Endothelial cell of umbilical vein (primary cell): ENCODE measurements at regions not wholly inside any gene's neighbourhood (a gene's known extent, or its start where the extent isn't known, plus 50 kb on each side); places are given as distances from the start of the nearest gene placed in this dataset.

ENCODE experiments used
- BruUV-seq: library from RNA; stranded (reverse); fragments of 400-500 nt; replicated peaks from 2 replicates; lab custom pipeline; 2021; lab: Mats Ljungman, UMichigan
- CTCF ChIA-PET: fragments of 300-600, 350-600 bp; sonication (Branson Sonifier 250); formaldehyde crosslinking; loops from one replicate; lab custom pipeline; 2021; ENCODE audit warnings: antibody characterized with exemption, inconsistent platforms; lab: Charles Lee
- POLR2A ChIA-PET: fragments of 300-600, 350-600 bp; sonication (Branson Sonifier 250); formaldehyde crosslinking; loops from one replicate; lab custom pipeline; 2021; ENCODE audit warnings: antibody characterized with exemption, inconsistent platforms; lab: Charles Lee
- DNase-seq: peaks from one replicate; pipeline ENCODE4 v3.0.0-alpha.2; 2011; ENCODE audit warnings: low read depth, low spot score
- FAIRE-seq: peaks from 2 replicates; lab custom pipeline; 2011; peaks lifted over from hg19 to GRCh38; lab: Jason Lieb, UNC
- H2AFZ ChIP-seq: 2 replicates; pipeline ENCODE4 v1.6.0; 2012; ENCODE audit warnings: low read depth, low read length, control low read depth, inconsistent platforms
- H3K27ac ChIP-seq: 2 replicates; pipeline ENCODE4 v1.5.1; 2011; ENCODE audit warnings: low read depth, mild to moderate bottlenecking, control low read depth, low read length, moderate library complexity; ENCODE audit not compliant: insufficient read depth
- H3K27me3 ChIP-seq, 2 experiments: 2 replicates each; pipeline versions ENCODE4 v1.6.0 to v1.6.1; 2011; ENCODE audit warnings: low read length in 2 of 2, mixed read lengths in 1 of 2; ENCODE audit not compliant: control insufficient read depth in 2 of 2, insufficient read depth in 2 of 2
- H3K36me3 ChIP-seq, 2 experiments: 2 replicates in 1 of 2; 3 replicates in 1 of 2; pipeline ENCODE4 v1.5.1; 2011; ENCODE audit warnings: low read length in 2 of 2, mild to moderate bottlenecking in 1 of 2, moderate library complexity in 1 of 2; ENCODE audit not compliant: control insufficient read depth in 2 of 2, insufficient read depth in 2 of 2; ENCODE audit errors: extremely low read depth in 1 of 2
- H3K4me1 ChIP-seq: 3 replicates; pipeline ENCODE4 v1.5.1; 2011; ENCODE audit warnings: mild to moderate bottlenecking, low read length; ENCODE audit not compliant: control insufficient read depth, insufficient read depth; ENCODE audit errors: extremely low read depth
- H3K4me2 ChIP-seq: 2 replicates; pipeline ENCODE4 v1.6.1; 2011; ENCODE audit warnings: low read length, control low read depth, mixed read lengths; ENCODE audit not compliant: insufficient read depth
- H3K4me3 ChIP-seq, 3 experiments: fragments of 200-600 bp in 1 of 3; sonication (generic), shearing (Covaris generic) in 1 of 3; replicated peaks in 1 of 3; 2 replicates each; pipeline ENCODE4 v1.5.1; 2011 to 2016; ENCODE audit warnings: control low read depth in 3 of 3, low read length in 3 of 3, mild to moderate bottlenecking in 2 of 3, inconsistent platforms in 1 of 3, low read depth in 1 of 3, moderate library complexity in 1 of 3; ENCODE audit not compliant: insufficient read depth in 1 of 3
- H3K79me2 ChIP-seq: 2 replicates; pipeline ENCODE4 v1.6.0; 2012; ENCODE audit warnings: low read length, inconsistent platforms; ENCODE audit not compliant: control insufficient read depth, insufficient read depth
- H3K9ac ChIP-seq: replicated peaks from 2 replicates; pipeline ENCODE3; 2011; ENCODE audit warnings: low read length, control low read depth; ENCODE audit not compliant: insufficient read depth; ENCODE audit errors: extremely low read depth
- H3K9me1 ChIP-seq: replicated peaks from 3 replicates; pipeline ENCODE4 v1.6.0; 2011; ENCODE audit warnings: mild to moderate bottlenecking, low read length; ENCODE audit not compliant: control insufficient read depth, insufficient read depth; ENCODE audit errors: extremely low read depth
- H3K9me3 ChIP-seq: replicated peaks from 2 replicates; pipeline ENCODE4 v1.5.1; 2012; ENCODE audit warnings: low read length, inconsistent platforms; ENCODE audit not compliant: control insufficient read depth, insufficient read depth
- H4K20me1 ChIP-seq: replicated peaks from 2 replicates; pipeline ENCODE3; 2011; ENCODE audit warnings: mild to moderate bottlenecking, low read length; ENCODE audit not compliant: control insufficient read depth, insufficient read depth; ENCODE audit errors: extremely low read depth
- CTCF ChIP-seq, 2 donors: IDR thresholded peaks; 1 replicate in 1 of 2; 2 replicates in 1 of 2; pipeline ENCODE4 v1.5.1; 2011; ENCODE audit warnings: low read length in 2 of 2, mild to moderate bottlenecking in 2 of 2, moderate library complexity in 2 of 2, control low read depth in 1 of 2, inconsistent platforms in 1 of 2, low read depth in 1 of 2; ENCODE audit not compliant: insufficient read depth in 1 of 2; ENCODE audit errors: extremely low read depth in 1 of 2
- EZH2 ChIP-seq: IDR thresholded peaks from 2 replicates; pipeline ENCODE4 v1.6.1; 2012; ENCODE audit warnings: borderline replicate concordance, low read depth, mild to moderate bottlenecking, moderate library complexity, low read length, inconsistent platforms; ENCODE audit not compliant: severe bottlenecking
- FOS ChIP-seq: IDR thresholded peaks from 2 replicates; pipeline ENCODE4 v1.6.1; 2011; ENCODE audit warnings: mild to moderate bottlenecking, low read length, moderate library complexity, borderline replicate concordance; ENCODE audit not compliant: insufficient read depth
- GATA2 ChIP-seq: IDR thresholded peaks from 2 replicates; pipeline ENCODE4 v1.7.0; 2011; ENCODE audit warnings: low read depth, mild to moderate bottlenecking, moderate library complexity, mixed read lengths, low read length; ENCODE audit not compliant: insufficient read length, insufficient read depth
- JUN ChIP-seq: IDR thresholded peaks from 2 replicates; pipeline ENCODE4 v1.6.1; 2011; ENCODE audit warnings: borderline replicate concordance, low read depth; ENCODE audit not compliant: insufficient read length, insufficient read depth
- MAX ChIP-seq: IDR thresholded peaks from 2 replicates; pipeline ENCODE4 v1.6.1; 2011; ENCODE audit not compliant: insufficient read depth, insufficient read length
- MYC ChIP-seq: IDR thresholded peaks from one replicate; pipeline ENCODE4 v1.6.1; 2011; ENCODE audit warnings: mild to moderate bottlenecking, low read depth, low read length
- POLR2A ChIP-seq: IDR thresholded peaks from 2 replicates; pipeline ENCODE4 v1.6.1; 2012; ENCODE audit warnings: low read depth, mild to moderate bottlenecking, control low read depth, low read length
- POLR2AphosphoS5 ChIP-seq: IDR thresholded peaks from 2 replicates; pipeline ENCODE4 v1.6.1; 2012; ENCODE audit warnings: low read depth, mild to moderate bottlenecking, control low read depth, low read length, moderate library complexity; ENCODE audit not compliant: insufficient read depth
- dilution Hi-C: fragments of 300-500 bp; cut with MboI; formaldehyde crosslinking; loops from one replicate; pipeline ENCODE4 v1.15.0; 2019; ENCODE audit warnings: low sequenced_read_pairs; ENCODE audit not compliant: extremely low pct_ligation_motif_present
- intact Hi-C: fragments of 100-400 bp; cut with micrococcal nuclease; formaldehyde crosslinking; loops from one replicate; pipeline ENCODE4 v1.10.0; 2022

DNA sequence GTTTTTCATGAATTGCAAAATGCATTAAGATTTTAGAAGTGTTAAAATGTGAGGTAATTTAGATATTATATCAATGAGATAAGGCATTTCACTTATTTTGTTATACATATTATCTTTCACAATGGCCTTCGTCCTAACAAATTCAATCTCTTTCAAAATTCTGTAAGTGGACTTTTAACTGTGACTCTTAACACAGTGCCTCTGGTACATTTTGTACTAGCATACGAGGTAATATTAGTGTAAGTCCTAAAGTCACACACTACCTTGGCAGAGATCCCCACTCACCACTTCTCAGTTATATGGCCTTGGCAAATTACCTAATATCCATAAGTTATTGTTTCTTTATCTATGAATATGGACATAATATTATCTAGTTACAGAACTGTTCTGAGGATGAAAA, 101.3 kb upstream of the SLITRK6 start:
- FAIRE-seq (no peak), DNase-seq (no peak)
- ChIA-PET POLR2A (no interaction called here), CTCF (no interaction called here)
- Histone ChIP-seq H3K9me3 (no peaks in the 10 kb centered on the region), H3K9me1 (no peaks in the 10 kb centered on the region), H3K36me3 (no peaks in the 10 kb centered on the region), H3K4me1 (no peaks in the 10 kb centered on the region), H3K9ac (no peak overlapping the region), H3K4me3 (no peak overlapping the region), H3K79me2 (no peaks in the 10 kb centered on the region), H2AFZ (no peak overlapping the region), H3K4me2 (no peak overlapping the region), H3K27ac (no peak overlapping the region), H4K20me1 (no peaks in the 10 kb centered on the region), H3K27me3 (no peaks in the 10 kb centered on the region)
- intact Hi-C loops = no loop called here
- no TSS peak for BruUV-seq
- TF ChIP-seq EZH2 (no peak), MAX (no peak), JUN (no peak), GATA2 (no peak), CTCF (IDR thresholded peaks at IDR 0.05; ENCODE audit: extremely low read depth in 1 of 2, insufficient read depth in 1 of 2, low read depth in 1 of 2, low read length in 2 of 2) (no peak), MYC (no peak), POLR2A (no peak), FOS (no peak), POLR2AphosphoS5 (no peak)
- dilution Hi-C loops = no loop called here
